Left lung (tissue), 4 donors: ENCODE measurements at regions not wholly inside any gene's neighbourhood (a gene's known extent, or its start where the extent isn't known, plus 50 kb on each side); places are given as distances from the start of the nearest gene placed in this dataset.

ENCODE experiments used
- ATAC-seq: fragments of 200-7000 bp; cut with Tn5 transposase; one replicate; pipeline ENCODE4 v1.9.1; 2020; ENCODE audit warnings: moderate library complexity
- DNase-seq, 4 donors: peaks; one replicate each; pipeline ENCODE4 v3.0.0-alpha.2; 2013 to 2020
- H3K27ac ChIP-seq, 2 donors: fragments of 200-600 bp; sonication (generic) in 1 of 2; one replicate each; pipeline versions ENCODE4 v1.5.0 to v1.8.0; 2020 to 2021
- H3K27me3 ChIP-seq, 2 donors: fragments of 200-600 bp; sonication (generic) in 1 of 2; one replicate each; pipeline versions ENCODE4 v1.5.0 to v1.8.0; 2020 to 2021
- H3K36me3 ChIP-seq, 2 donors: fragments of 200-600 bp; sonication (generic) in 1 of 2; one replicate each; pipeline versions ENCODE4 v1.5.0 to v1.8.0; 2020 to 2021
- H3K4me1 ChIP-seq, 2 donors: fragments of 200-600 bp; one replicate each; pipeline ENCODE4 v1.8.0; 2021
- H3K4me3 ChIP-seq, 2 donors: fragments of 200-600 bp; sonication (generic) in 1 of 2; one replicate each; pipeline versions ENCODE4 v1.5.0 to v1.8.0; 2020 to 2021; ENCODE audit warnings: mild to moderate bottlenecking in 1 of 2
- H3K9me3 ChIP-seq, 2 donors: fragments of 200-600 bp; sonication (generic) in 1 of 2; one replicate each; pipeline versions ENCODE4 v1.5.0 to v1.8.0; 2020 to 2021
- intact Hi-C, 2 donors: fragments of 100-400 bp; cut with DNase I; formaldehyde crosslinking; loops; one replicate each; pipeline versions ENCODE4 v1.11.2 to v1.14.2; 2022
- TF ChIP-seq, protein P1 (sequence below), 2 donors: fragments of 200-600 bp; sonication (generic) in 1 of 2; IDR thresholded peaks; one replicate each; pipeline versions ENCODE4 v1.5.0 to v1.8.0; 2021; ENCODE audit warnings: antibody characterized with exemption in 2 of 2
- donor health status: DM: no; HTN: yes; CAD: no.
- donor health status: DM: no; HTN: no; CAD: no.

DNA sequence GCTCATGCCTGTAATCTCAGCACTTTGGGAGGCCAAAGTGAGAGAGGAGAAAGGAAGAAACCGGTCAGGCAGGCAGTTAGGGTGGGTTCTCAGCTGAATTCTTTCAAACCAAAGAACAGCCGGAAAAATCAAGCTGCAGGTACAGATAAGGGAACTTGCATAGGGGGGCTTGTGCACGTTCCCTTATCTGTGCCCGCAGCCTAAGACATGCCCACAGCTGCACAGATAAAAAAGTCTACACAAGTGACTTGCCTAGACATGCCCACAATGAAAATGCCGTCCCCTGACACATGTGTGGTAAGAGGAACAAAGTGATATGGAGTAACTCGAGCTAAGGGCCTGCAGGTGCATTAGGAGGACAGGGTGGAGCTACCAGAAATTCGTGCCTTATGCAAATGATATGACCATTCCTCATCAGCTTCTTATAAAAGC, 175.8 kb upstream of the SALL4 start:
- TF ChIP-seq, protein P1, sequence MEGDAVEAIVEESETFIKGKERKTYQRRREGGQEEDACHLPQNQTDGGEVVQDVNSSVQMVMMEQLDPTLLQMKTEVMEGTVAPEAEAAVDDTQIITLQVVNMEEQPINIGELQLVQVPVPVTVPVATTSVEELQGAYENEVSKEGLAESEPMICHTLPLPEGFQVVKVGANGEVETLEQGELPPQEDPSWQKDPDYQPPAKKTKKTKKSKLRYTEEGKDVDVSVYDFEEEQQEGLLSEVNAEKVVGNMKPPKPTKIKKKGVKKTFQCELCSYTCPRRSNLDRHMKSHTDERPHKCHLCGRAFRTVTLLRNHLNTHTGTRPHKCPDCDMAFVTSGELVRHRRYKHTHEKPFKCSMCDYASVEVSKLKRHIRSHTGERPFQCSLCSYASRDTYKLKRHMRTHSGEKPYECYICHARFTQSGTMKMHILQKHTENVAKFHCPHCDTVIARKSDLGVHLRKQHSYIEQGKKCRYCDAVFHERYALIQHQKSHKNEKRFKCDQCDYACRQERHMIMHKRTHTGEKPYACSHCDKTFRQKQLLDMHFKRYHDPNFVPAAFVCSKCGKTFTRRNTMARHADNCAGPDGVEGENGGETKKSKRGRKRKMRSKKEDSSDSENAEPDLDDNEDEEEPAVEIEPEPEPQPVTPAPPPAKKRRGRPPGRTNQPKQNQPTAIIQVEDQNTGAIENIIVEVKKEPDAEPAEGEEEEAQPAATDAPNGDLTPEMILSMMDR (IDR thresholded peaks at IDR 0.05) = no peak
- Histone ChIP-seq H3K27me3 (no peaks in the 10 kb centered on the region), H3K36me3 (no peaks in the 10 kb centered on the region), H3K4me3 (no peak overlapping the region), H3K27ac (no peak overlapping the region), H3K4me1 (no peaks in the 10 kb centered on the region), H3K9me3 (peaks cover 0 to 13% of the 10 kb centered on the region in 2 donors)
- DNase-seq (no peak), ATAC-seq (no peak)
- intact Hi-C loops = no loop called here

DNA sequence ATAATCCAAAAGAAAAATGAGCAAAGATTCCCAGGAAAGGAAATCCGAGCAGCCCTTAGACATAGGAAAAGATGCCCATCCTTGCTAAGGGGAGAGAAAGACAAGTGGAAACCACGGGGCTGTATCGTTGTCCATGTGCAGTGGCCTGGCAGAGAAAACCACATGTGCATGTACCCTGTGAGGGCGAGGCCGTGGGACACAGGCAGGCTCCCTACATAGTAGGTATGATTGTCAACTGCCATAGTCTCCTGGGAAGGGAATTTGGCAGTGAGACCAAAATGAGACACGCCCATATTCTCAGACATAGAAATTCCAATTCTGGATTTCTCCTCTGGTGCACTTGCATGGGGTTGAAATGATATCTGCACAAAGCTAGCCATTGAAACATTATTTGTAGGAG, 169.7 kb upstream of the SALL4 start:
- ATAC-seq (no peak), DNase-seq (no peak)
- Histone ChIP-seq H3K27me3 (no peaks in the 10 kb centered on the region), H3K4me1 (no peaks in the 10 kb centered on the region), H3K4me3 (no peak overlapping the region), H3K9me3 (peaks cover 0 to under 1% of the 10 kb centered on the region in 2 donors), H3K27ac (no peak overlapping the region), H3K36me3 (no peaks in the 10 kb centered on the region)
- TF ChIP-seq, protein P1 (IDR thresholded peaks at IDR 0.05) = no peak
- intact Hi-C loops = no loop called here

DNA sequence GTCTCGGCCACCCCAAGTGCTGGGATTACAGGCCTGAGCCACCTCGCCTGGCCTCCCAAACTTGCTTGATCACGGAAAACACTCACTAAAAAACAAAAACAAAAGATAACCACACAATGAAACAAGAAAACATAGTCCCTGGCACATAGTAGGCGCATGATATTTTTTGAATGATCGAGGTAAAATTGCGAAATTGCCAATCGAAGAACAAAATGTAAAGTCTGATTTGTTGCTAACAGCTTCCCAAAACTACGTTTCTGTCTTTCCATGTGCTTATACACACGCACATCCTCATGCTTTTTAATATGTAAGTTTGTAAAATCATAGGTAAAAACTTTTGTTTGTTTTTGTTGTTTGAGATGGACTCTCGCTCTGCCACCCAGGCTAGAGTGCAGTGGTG, 168.5 kb upstream of the SALL4 start:
- TF ChIP-seq, protein P1 (IDR thresholded peaks at IDR 0.05) = no peak
- Histone ChIP-seq H3K4me1 (no peaks in the 10 kb centered on the region), H3K4me3 (no peak overlapping the region), H3K27me3 (no peaks in the 10 kb centered on the region), H3K36me3 (no peaks in the 10 kb centered on the region), H3K9me3 (no peaks in the 10 kb centered on the region), H3K27ac (no peak overlapping the region)
- ATAC-seq (no peak), DNase-seq (no peak)
- intact Hi-C loops = no loop called here

DNA sequence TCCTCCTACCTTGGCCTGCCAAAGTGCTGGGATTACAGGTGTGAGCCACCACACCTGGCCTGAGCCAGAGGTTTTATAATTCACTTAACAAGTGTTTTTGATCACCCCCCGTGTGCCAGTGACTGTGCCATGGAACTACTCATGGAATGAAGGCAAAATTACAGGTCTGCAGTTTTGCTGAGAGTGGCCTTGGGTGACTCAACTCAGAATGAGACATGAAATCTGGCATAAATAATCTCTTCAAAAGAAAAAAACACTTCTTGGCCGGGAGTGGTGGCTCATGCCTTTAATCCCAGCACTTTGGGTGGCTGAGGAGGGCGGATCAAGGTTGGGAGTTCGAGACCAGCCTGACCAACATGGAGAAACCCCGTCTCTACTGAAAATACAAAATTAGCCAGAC, 166.9 kb upstream of the SALL4 start:
- intact Hi-C loops = no loop called here
- TF ChIP-seq, protein P1 (IDR thresholded peaks at IDR 0.05) = no peak
- no peak overlapping the region for H3K4me3 ChIP-seq
- no peak for DNase-seq
- no peaks in the 10 kb centered on the region for H3K4me1 ChIP-seq
- H3K27ac ChIP-seq = no peak overlapping the region
- H3K9me3 ChIP-seq = no peaks in the 10 kb centered on the region
- no peaks in the 10 kb centered on the region for H3K27me3 ChIP-seq
- no peak for ATAC-seq
- no peaks in the 10 kb centered on the region for H3K36me3 ChIP-seq

DNA sequence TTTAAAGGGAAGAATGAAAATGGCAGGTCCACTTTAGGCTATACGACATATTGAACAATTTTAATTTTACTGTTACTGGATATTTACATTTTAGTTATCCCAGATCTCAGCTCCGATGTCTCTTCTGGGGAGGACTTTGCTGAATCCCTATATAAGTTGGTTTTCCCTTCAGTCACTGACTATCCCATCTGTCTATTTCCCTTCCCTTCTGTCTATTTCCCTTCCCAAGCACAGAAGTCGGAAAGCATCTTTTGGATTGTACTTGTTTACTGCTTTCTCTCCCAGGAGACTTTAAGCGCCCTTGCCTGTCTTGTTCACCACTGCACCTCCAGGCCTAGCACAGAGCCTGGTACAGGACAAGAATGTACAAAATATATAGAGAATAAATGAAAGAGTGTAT, 165.8 kb upstream of the SALL4 start:
- H3K27me3 ChIP-seq = no peaks in the 10 kb centered on the region
- no peak overlapping the region for H3K27ac ChIP-seq
- H3K9me3 ChIP-seq = no peaks in the 10 kb centered on the region
- TF ChIP-seq, protein P1 (IDR thresholded peaks at IDR 0.05) = no peak
- H3K36me3 ChIP-seq = no peaks in the 10 kb centered on the region
- DNase-seq (no peak), ATAC-seq (no peak)
- H3K4me3 ChIP-seq = no peak overlapping the region
- intact Hi-C loops = no loop called here
- H3K4me1 ChIP-seq = no peaks in the 10 kb centered on the region
